ENCODE measurements at regions not wholly inside any gene's neighbourhood (a gene's known extent, or its start where the extent isn't known, plus 50 kb on each side); places are given as distances from the start of the nearest gene placed in this dataset.

- Histone ChIP-seq H3K27ac (no peak overlapping the region), H3K4me1 (ENCODE audit: low read depth) (no peaks in the 10 kb centered on the region), H3K36me3 (no peaks in the 10 kb centered on the region), H3K9me3 (ENCODE audit: low read depth) (no peaks in the 10 kb centered on the region), H3K27me3 (no peaks in the 10 kb centered on the region), H3K4me3 (no peak overlapping the region)
- no peak for TF ChIP-seq CTCF (IDR thresholded peaks at IDR 0.05; ENCODE audit: low read depth, low read length)
- peak in 1 of 2 donors; percentile 75 for DNase-seq (ENCODE audit: low read depth in 1 of 2, low spot score in 1 of 2)
Measured at GRCh38 chr10:52486840-52487611, 172.9 kb downstream of the DKK1 start.

- Histone ChIP-seq H3K4me1 (ENCODE audit: low read depth) (no peaks in the 10 kb centered on the region), H3K36me3 (no peaks in the 10 kb centered on the region), H3K27me3 (no peaks in the 10 kb centered on the region), H3K4me3 (no peak overlapping the region), H3K9me3 (ENCODE audit: low read depth) (no peaks in the 10 kb centered on the region), H3K27ac (no peak overlapping the region)
- TF ChIP-seq CTCF (IDR thresholded peaks at IDR 0.05; ENCODE audit: low read depth, low read length) = peak; percentile 55
- peak; percentile 44 to 68 for DNase-seq (ENCODE audit: low read depth in 1 of 2, low spot score in 1 of 2)
Measured at GRCh38 chr10:52488606-52489485, 174.8 kb downstream of the DKK1 start.

GRCh38 chr10:52491246-52491995 lies 177.3 kb downstream of the DKK1 start:
- Histone ChIP-seq H3K4me1 (ENCODE audit: low read depth) (no peaks in the 10 kb centered on the region), H3K27ac (no peak overlapping the region), H3K9me3 (ENCODE audit: low read depth) (no peaks in the 10 kb centered on the region), H3K27me3 (no peaks in the 10 kb centered on the region), H3K36me3 (no peaks in the 10 kb centered on the region), H3K4me3 (no peak overlapping the region)
- no peak for TF ChIP-seq CTCF (IDR thresholded peaks at IDR 0.05; ENCODE audit: low read depth, low read length)
- DNase-seq (ENCODE audit: low read depth in 1 of 2, low spot score in 1 of 2) = peak in 1 of 2 donors; percentile 49

GRCh38 chr10:52499281-52499680 lies 185.2 kb downstream of the DKK1 start:
- no peak for DNase-seq (ENCODE audit: low read depth in 1 of 2, low spot score in 1 of 2)
- no peak overlapping the region for H3K27ac ChIP-seq
- no peaks in the 10 kb centered on the region for H3K9me3 ChIP-seq (ENCODE audit: low read depth)
- H3K4me1 ChIP-seq (ENCODE audit: low read depth) = no peaks in the 10 kb centered on the region
- no peaks in the 10 kb centered on the region for H3K27me3 ChIP-seq
- TF ChIP-seq CTCF (IDR thresholded peaks at IDR 0.05; ENCODE audit: low read depth, low read length) = no peak
- H3K4me3 ChIP-seq = no peak overlapping the region
- no peaks in the 10 kb centered on the region for H3K36me3 ChIP-seq

GRCh38 chr10:52500476-52500875 lies 186.4 kb downstream of the DKK1 start:
- H3K36me3 ChIP-seq = no peaks in the 10 kb centered on the region
- H3K4me3 ChIP-seq = no peak overlapping the region
- peaks cover 4% of the 10 kb centered on the region for H3K9me3 ChIP-seq (ENCODE audit: low read depth)
- no peak for TF ChIP-seq CTCF (IDR thresholded peaks at IDR 0.05; ENCODE audit: low read depth, low read length)
- H3K4me1 ChIP-seq (ENCODE audit: low read depth) = no peaks in the 10 kb centered on the region
- H3K27ac ChIP-seq = no peak overlapping the region
- H3K27me3 ChIP-seq = no peaks in the 10 kb centered on the region
- no peak for DNase-seq (ENCODE audit: low read depth in 1 of 2, low spot score in 1 of 2)
